K562 (cell line): ENCODE measurements at regions not wholly inside any gene's neighbourhood (a gene's known extent, or its start where the extent isn't known, plus 50 kb on each side); places are given as distances from the start of the nearest gene placed in this dataset.
A peak's percentile ranks its signal among the peaks of the same experiment; 100 is the strongest.

ENCODE experiments used
- BHLHE40 ChIP-seq: IDR thresholded peaks from 2 replicates; pipeline ENCODE4 v1.6.1; 2011; ENCODE audit warnings: low read length, improper control_type of control experiment
- BRF1 ChIP-seq: IDR thresholded peaks from 3 replicates; pipeline ENCODE4 v1.6.1; 2011; ENCODE audit warnings: borderline replicate concordance, mild to moderate bottlenecking; ENCODE audit not compliant: insufficient read length; ENCODE audit errors: extremely low read depth
- CREB1 ChIP-seq, 2 experiments: sonication (generic) in 1 of 2; formaldehyde crosslinking in 1 of 2; IDR thresholded peaks; 2 replicates each; pipeline versions ENCODE4 v1.6.1 to v1.8.0; 2012 to 2022; ENCODE audit warnings: inconsistent platforms in 1 of 2, mild to moderate bottlenecking in 1 of 2, missing genetic modification reagents in 1 of 2, moderate library complexity in 1 of 2
- CREBBP ChIP-seq: IDR thresholded peaks from one replicate; pipeline ENCODE4 v1.6.1; 2012; ENCODE audit warnings: low read depth, mild to moderate bottlenecking, control low read depth, inconsistent platforms, low read length
- CREM ChIP-seq: IDR thresholded peaks from 2 replicates; pipeline ENCODE4 v1.6.1; 2014; ENCODE audit warnings: antibody characterized with exemption, low read depth
- E2F3 ChIP-seq: fragments of 250-450 bp; sonication (Bioruptor Pico); IDR thresholded peaks from 2 replicates; pipeline ENCODE4 v1.4.0; 2020; ENCODE audit warnings: mild to moderate bottlenecking
- EP400 ChIP-seq: fragments of 450-650 bp; IDR thresholded peaks from 2 replicates; pipeline ENCODE4 v1.6.1; 2017; ENCODE audit warnings: antibody characterized with exemption, mild to moderate bottlenecking, moderate library complexity
- EWSR1 ChIP-seq: fragments of 450-650 bp; IDR thresholded peaks from 2 replicates; pipeline ENCODE4 v1.6.1; 2018; ENCODE audit warnings: borderline replicate concordance, mild to moderate bottlenecking, low read depth, moderate library complexity; ENCODE audit not compliant: partially characterized antibody
- FOXJ2 ChIP-seq: fragments of 200-800 bp; sonication (Bioruptor generic); IDR thresholded peaks from 2 replicates; pipeline ENCODE4 v1.6.1; 2016; ENCODE audit warnings: missing genetic modification characterization, missing compliant biosample characterization
- IFI16 ChIP-seq: fragments of 250-450 bp; sonication (Bioruptor Pico); IDR thresholded peaks from 2 replicates; pipeline ENCODE4 v2.1.2; 2022; ENCODE audit warnings: mild to moderate bottlenecking, inconsistent platforms
- ILF3 ChIP-seq: fragments of 450-650 bp; IDR thresholded peaks from 2 replicates; pipeline ENCODE4 v1.6.1; 2018; ENCODE audit warnings: antibody characterized with exemption, mild to moderate bottlenecking, moderate library complexity, borderline replicate concordance
- MBD2 ChIP-seq: sonication (generic); IDR thresholded peaks from 2 replicates; pipeline ENCODE4 v1.6.1; 2016; ENCODE audit warnings: low read depth, borderline replicate concordance
- MNT ChIP-seq, 2 experiments: fragments of 450-650 bp; conservative IDR thresholded peaks; 2 replicates each; pipeline ENCODE4 v1.6.1; 2017; ENCODE audit warnings: mild to moderate bottlenecking in 2 of 2, moderate library complexity in 2 of 2
- POLR2AphosphoS2 ChIP-seq: IDR thresholded peaks from 2 replicates; pipeline ENCODE4 v1.6.1; 2012; ENCODE audit warnings: low read length, improper control_type of control experiment
- POU5F1 ChIP-seq: fragments of 150-350 bp; IDR thresholded peaks from 2 replicates; pipeline ENCODE4 v1.6.1; 2014; ENCODE audit warnings: borderline replicate concordance, low read length, low read depth, mild to moderate bottlenecking; ENCODE audit not compliant: partially characterized antibody
- SNAPC5 ChIP-seq: fragments of 250-450 bp; sonication (Bioruptor Pico); IDR thresholded peaks from 2 replicates; pipeline ENCODE4 v1.8.0; 2021; ENCODE audit warnings: moderate library complexity, mild to moderate bottlenecking, inconsistent platforms
- SREBF1 ChIP-seq: fragments of 150-350 bp; IDR thresholded peaks from 2 replicates; pipeline ENCODE4 v1.6.1; 2014; ENCODE audit warnings: antibody characterized with exemption, low read depth, low read length, borderline replicate concordance
- USF1 ChIP-seq: sonication (generic); formaldehyde crosslinking; IDR thresholded peaks from 2 replicates; pipeline ENCODE4 v1.9.0; 2022; ENCODE audit warnings: mild to moderate bottlenecking, missing genetic modification reagents
- ZBTB49 ChIP-seq: sonication (generic); formaldehyde crosslinking; IDR thresholded peaks from 2 replicates; pipeline ENCODE4 v1.8.0; 2022; ENCODE audit warnings: missing genetic modification reagents, mild to moderate bottlenecking, borderline replicate concordance
- ZNF140 ChIP-seq: fragments of 250-450 bp; sonication (Bioruptor Pico); IDR thresholded peaks from 2 replicates; pipeline ENCODE4 v1.8.0; 2021; ENCODE audit warnings: moderate library complexity, mild to moderate bottlenecking, inconsistent platforms
- TF ChIP-seq, protein P1 (sequence below), 2 experiments: IDR thresholded peaks; 2 replicates each; pipeline ENCODE4 v1.6.1; 2011; ENCODE audit warnings: borderline replicate concordance in 1 of 2, control low read depth in 1 of 2, low read depth in 1 of 2, low read length in 1 of 2, mild to moderate bottlenecking in 1 of 2, mixed read lengths in 1 of 2, moderate library complexity in 1 of 2; ENCODE audit not compliant: insufficient read depth in 1 of 2, insufficient read length in 1 of 2, poor library complexity in 1 of 2, severe bottlenecking in 1 of 2; ENCODE audit errors: extremely low read depth in 1 of 2

- TF ChIP-seq POU5F1, result no peak
- no peak for TF ChIP-seq CREBBP
- TF ChIP-seq USF1 (CRISPR knock-in tag), result no peak; the same call in 1 of the 2 replicates
- TF ChIP-seq MNT (conservative IDR thresholded peaks at IDR 0.05), result peak; percentile 77 to 82
- TF ChIP-seq SREBF1, result no peak
- no peak for TF ChIP-seq ZBTB49 (CRISPR knock-in tag)
- peak; percentile 84 for TF ChIP-seq EP400
- TF ChIP-seq, protein P1, sequence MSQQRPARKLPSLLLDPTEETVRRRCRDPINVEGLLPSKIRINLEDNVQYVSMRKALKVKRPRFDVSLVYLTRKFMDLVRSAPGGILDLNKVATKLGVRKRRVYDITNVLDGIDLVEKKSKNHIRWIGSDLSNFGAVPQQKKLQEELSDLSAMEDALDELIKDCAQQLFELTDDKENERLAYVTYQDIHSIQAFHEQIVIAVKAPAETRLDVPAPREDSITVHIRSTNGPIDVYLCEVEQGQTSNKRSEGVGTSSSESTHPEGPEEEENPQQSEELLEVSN (IDR thresholded peaks at IDR 0.05; ENCODE audit: borderline replicate concordance in 1 of 2, extremely low read depth in 1 of 2, insufficient read depth in 1 of 2, insufficient read length in 1 of 2, low read depth in 1 of 2, low read length in 1 of 2, poor library complexity in 1 of 2, severe bottlenecking in 1 of 2), result peak; percentile 84 to 98
- no peak for TF ChIP-seq FOXJ2 (tag)
- peak; percentile 53; the same call in 1 of the 2 replicates for TF ChIP-seq CREM
- no peak for TF ChIP-seq E2F3 (CRISPR knock-in tag)
- TF ChIP-seq CREB1 (IDR thresholded peaks at IDR 0.05), result no peak
- TF ChIP-seq CREB1 (CRISPR knock-in tag; IDR thresholded peaks at IDR 0.05), result peak; percentile 55; the same call in 1 of the 2 replicates
- no peak for TF ChIP-seq ILF3
- TF ChIP-seq BRF1, result no peak
- TF ChIP-seq POLR2AphosphoS2, result no peak
- no peak for TF ChIP-seq ZNF140
- TF ChIP-seq IFI16 (CRISPR knock-in tag), result no peak
- TF ChIP-seq BHLHE40, result no peak
- peak; percentile 20; the same call in 1 of the 2 replicates for TF ChIP-seq MBD2
- TF ChIP-seq EWSR1, result no peak
- no peak for TF ChIP-seq SNAPC5
These were observed 68.1 kb upstream of the CDK6 start (continued) for GRCh38 chr7:92904244-92905131.
